ENCODE measurements at regions not wholly inside any gene's neighbourhood (a gene's known extent, or its start where the extent isn't known, plus 50 kb on each side); places are given as distances from the start of the nearest gene placed in this dataset.

DNA sequence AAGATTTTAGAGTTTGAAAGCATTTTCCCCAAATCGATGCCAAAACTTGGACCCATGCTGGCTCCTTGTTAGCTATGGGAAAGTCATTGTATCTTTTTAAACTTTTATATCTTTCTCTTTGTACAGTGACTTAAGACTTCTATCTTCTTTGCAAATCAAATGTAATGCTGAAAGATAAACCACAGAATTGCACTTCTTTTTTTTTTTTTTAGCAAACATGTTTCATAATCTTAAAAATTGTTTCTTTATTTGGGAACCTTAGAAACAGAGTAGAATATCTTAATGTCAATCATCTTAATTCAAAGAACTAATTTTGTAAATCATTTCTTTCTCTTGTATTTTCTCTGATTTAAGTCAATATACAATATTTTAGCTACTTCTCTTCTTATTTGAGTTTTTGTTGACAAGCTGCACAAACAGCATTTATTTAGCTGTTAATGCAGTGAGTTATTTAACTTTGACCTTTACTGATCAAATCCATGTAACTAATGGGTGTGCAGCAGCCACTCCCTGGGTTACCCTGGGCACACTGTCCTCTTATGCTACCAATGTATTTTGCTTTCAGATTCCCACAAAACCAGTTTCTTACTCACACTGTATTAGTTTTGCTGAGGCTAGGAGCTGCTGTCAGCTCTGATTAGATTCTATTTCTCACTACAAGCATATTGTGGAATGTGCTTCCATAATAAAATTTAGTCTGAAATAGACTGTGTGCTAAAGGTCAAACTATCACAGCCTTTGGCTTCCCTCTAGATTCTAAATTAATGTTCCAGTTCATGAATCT lies 279.6 kb downstream of the ADGB start:
- TF ChIP-seq, protein P1, sequence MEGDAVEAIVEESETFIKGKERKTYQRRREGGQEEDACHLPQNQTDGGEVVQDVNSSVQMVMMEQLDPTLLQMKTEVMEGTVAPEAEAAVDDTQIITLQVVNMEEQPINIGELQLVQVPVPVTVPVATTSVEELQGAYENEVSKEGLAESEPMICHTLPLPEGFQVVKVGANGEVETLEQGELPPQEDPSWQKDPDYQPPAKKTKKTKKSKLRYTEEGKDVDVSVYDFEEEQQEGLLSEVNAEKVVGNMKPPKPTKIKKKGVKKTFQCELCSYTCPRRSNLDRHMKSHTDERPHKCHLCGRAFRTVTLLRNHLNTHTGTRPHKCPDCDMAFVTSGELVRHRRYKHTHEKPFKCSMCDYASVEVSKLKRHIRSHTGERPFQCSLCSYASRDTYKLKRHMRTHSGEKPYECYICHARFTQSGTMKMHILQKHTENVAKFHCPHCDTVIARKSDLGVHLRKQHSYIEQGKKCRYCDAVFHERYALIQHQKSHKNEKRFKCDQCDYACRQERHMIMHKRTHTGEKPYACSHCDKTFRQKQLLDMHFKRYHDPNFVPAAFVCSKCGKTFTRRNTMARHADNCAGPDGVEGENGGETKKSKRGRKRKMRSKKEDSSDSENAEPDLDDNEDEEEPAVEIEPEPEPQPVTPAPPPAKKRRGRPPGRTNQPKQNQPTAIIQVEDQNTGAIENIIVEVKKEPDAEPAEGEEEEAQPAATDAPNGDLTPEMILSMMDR (IDR thresholded peaks at IDR 0.05; ENCODE audit: borderline replicate concordance, extremely low read depth, low read length, poor library complexity, severe bottlenecking): no peak
- no peak for TF ChIP-seq EZH2 (IDR thresholded peaks at IDR 0.05; ENCODE audit: borderline replicate concordance, low read depth, low read length, severe bottlenecking)
